HG03135 (cell line): ENCODE measurements at regions not wholly inside any gene's neighbourhood (a gene's known extent, or its start where the extent isn't known, plus 50 kb on each side); places are given as distances from the start of the nearest gene placed in this dataset.

Source experiments
- ATAC-seq: cut with Tn5 transposase; IDR thresholded peaks from one replicate; pipeline ENCODE4 v1.9.1; 2021; ENCODE audit warnings: mild to moderate bottlenecking, moderate library complexity; ENCODE audit not compliant: unreplicated experiment

- ATAC-seq, result no peak
Measured at GRCh38 chr11:10932976-10933375, 75.1 kb upstream of the ZBED5 start.

DNA sequence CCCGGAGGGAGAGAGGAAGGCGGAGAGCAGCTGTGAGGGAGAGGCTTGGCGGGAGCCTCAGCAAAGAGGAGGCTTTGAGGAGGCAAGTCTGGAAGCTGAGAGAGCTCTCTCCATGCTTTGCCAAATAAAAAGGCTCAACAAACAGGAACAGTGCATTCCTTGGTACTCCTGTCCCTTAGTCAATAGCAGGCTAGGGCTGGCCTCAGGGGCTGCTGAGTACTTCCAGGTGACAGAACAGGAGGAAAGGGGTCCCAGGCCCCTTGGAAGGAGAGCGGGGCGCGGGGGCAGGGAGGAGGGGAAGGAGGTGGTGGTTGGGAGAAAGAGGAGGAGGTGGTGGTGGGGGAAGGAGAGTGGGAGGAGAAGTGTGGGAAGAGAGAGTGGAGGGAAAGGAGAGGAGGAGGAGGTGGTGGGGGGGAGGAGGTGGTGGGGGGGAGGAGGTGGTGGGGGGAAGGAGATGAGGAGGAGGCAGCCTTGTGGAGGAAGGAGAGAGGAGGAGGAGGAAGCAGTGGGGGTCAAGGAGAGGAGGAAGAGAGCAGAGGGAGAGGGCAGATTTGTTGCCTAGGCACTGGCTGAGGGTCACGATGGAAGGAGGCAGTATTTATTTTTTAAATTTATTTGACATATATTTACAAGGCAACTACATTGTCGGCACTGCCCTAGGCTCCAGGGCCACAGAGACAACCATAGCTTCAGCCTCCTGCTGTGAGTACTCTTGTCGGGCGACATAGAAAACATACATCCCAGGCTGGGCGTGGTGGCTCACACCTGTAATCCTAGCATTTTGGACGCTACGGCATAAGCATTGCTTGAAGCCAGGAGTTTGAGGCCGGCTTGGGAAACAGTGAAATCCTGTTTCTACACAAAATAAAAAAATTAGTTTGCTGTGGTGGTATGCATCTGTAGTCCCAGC lies 74.2 kb upstream of the ZBED5 start:
- ATAC-seq, result no peak

DNA sequence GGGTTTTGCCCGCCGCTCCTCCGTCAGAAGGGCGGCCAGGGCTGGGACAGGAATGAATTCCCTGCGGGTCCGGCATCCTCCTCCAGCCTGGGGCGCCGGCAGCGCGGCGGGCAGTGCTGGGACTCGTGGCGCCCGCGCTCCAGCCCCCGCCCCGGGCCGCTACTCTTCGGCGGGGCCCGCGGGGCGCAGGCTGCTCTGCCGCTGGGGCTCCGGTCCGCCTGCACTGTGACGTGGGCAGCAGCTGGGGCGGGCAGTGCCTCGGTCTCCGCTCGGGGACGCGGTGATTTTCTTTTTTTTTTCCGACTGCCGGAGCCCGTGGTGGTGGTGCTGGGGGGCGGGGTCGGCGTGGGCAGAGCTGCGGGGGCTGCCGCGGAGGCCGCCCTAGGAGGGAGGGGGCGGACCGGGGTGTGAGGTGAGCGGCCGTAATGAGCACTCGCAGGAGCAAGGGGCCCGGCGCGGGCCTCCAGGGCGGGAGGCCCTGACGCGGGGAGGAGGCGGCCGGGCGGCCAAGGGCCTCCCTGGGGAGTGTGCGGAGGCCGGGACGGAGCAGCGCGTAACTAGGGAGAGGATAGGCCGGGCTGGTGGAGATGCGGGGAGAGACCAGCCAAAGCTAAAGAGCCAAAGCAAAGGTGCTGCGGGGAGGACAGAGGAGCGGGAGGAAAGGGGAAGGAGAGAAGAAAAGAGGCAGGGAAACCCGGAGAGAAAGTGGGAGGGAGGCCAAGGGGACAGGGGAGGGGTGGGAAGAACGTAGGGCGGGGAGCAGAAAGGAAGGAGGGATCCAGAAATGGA lies 73.3 kb upstream of the ZBED5 start:
- no peak for ATAC-seq

DNA sequence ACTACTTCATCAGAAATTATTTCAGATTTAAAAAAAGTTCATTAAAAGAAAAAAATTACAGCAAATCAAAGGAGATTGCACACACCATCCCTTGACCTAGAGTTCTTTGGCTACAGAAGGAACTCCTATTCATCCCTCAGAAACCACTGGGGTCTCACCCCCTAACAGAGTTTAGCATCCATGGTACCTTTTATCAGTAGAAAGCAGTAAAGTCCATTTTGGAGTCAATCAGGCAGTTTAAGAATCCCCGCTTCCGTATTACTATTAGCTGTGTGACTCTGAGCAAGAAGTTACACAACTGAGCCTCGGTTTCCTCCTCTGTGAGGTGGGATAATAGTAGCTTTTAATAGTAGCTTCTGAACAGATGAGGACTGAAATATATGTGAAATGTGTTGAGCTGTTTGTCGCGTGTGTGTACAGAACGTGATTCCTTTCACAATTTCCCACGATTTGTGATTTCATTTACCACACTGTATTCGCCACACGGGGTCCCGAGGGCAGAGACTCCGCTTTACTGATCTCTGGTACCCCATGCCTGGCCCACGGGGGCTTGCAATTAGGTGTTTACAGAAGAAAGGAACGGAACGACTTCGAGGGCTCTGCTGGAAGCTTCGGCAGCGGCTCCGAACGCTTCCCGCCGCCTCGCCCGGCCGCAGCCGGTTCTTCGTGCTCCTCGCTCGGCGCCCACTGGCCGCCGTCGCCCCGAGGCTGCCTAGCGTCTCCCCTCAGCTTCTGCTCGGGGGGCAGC lies 72.5 kb upstream of the ZBED5 start:
- ATAC-seq, result no peak

DNA sequence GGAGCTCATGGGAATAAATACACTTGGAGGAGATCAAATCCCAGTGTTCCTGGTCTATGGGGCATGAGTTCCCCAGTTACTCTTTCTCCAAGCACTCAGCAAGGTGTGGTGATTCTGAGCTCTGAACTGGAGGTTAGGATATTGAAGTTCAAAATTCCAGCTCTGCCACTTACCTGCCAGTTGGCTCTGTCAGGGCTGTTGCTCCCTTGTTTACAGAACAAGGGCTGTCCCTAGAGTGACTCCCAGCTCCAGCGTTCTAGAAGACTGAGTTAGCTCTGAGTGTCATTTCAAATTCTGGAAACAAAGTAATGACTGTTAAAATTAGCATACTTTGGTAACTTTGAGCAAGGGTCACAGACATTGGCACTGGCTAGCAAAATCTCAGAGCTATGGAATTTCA lies 69.7 kb upstream of the ZBED5 start:
- no peak for ATAC-seq

DNA sequence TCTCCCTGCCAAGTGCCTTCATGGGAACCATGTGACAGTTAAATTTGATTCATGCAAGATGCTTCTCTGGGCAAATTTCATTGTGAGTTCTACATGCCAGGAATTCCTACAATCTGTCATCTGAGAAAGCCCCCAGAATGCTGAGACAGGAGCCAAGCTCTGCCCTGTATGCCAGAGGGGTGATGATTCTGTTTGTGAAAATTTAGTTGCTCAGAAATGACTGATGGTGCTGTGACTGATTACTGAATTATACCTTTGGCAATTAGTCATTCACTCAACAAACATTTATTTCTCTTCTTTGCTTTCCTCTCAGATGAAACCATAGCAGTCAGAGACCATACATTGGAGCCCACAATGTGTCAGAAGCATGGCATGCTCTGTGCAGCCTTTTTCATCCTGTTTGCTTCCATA lies 69.0 kb upstream of the ZBED5 start:
- ATAC-seq, result no peak

DNA sequence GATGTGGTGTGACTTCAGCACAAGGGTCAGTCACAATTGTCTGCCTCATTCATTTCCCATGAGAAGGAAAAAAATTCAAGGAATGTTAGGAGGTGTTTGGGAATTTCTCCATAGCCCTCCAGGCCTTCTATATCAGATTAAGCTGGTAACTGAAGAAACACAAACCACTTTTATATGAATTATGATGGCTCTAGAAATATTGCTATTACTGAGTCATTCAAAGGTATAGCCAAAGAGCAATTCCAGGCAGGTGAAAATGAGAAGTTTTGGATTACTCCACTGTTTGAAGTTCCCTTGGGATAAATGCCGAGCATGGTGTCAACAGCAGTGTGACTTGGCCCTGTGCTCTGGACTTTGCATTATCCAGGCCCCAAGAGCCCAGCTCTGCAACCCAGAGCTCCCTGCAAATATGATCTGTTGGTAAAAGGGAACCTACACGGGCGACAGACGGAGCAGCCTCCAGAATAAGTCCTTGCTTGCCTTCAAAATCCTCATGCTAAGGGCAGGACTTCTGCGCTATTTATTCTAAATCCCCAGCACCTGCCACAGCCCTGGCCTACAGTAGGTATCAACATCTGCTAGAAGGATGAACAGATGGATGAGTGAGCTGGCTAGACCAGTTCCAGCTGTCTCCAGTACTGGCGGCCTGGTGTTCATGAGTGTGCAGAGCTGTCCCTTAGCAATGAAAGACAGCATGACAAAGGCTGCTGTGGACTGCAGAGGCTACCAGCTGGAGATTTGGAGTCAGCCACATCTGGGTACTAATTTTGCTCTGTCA lies 67.5 kb upstream of the ZBED5 start:
- ATAC-seq, result no peak

DNA sequence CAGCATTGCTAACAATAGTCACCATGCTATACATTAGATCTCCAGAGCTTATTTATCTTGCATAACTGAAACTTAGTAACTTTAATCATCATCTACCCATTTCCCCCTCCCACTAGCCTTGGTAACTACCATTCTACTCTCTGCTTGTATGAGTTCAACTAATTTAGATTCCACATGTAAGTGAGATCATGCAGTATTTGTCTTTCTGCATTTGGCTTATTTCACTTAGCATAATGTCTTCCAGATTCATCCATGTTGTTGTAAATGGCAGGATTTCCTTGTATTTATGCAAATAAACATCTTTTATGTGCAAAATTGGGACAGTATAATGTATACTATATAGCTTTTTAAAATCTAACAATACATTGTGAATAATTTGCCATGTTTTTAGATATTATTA lies 66.0 kb upstream of the ZBED5 start:
- ATAC-seq, result no peak

DNA sequence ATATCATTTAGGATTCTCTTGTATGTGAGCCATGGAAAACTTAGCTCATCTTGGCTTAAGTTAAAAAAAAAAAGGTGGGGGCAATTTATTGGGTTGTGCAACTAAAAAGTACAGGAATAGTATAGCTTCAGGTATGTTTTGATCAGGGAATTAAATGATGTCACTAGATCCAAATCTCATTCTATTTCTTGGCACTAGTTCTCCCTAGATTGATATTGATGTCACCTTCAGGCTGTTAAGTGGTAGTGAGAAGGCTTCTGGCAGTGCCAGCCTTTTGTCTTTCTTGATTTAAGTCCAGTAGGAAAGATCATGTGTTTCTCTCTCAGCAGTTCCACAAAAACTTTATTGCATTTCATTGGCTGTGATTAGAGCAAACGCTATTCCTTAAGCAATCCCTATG lies 65.0 kb upstream of the ZBED5 start:
- no peak for ATAC-seq

DNA sequence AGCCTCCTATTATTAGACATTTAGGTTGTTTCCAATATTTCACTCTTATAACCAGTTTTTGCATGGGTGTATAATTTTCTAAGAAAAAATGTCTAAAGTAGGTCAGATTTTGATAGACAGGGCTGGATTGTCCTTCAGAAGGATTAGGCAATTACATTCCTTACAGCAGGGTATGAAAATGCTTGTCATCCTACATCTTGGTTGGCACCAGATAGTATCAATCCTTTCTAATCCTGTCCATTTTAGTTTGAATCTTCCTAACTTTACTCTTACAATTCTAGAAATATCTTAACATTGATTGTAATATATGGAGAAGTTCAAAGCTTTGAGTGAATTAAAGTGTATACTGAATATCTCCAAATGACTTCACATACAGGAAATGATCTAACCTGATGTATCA lies 63.0 kb upstream of the ZBED5 start:
- no peak for ATAC-seq

GRCh38 chr11:10920205-10920604 lies 62.4 kb upstream of the ZBED5 start:
- ATAC-seq, result no peak

DNA sequence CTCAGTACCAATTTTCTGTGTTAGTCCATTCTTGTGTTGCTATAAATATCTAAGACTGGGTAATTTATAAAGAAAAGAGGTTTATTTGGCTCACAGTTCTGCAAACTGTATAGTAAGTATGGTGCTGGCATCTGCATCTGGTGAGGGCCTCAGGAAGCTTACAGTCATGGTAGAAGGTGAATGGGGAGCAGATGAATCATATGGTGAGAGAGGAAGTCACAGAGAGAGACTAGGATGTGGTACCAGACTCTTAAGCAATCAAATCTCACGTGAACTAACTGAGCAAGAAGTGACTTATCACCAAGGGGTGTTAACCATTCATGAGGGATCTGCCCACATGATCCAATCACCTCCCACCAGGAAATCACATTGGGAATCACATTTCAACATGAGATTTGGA lies 60.8 kb upstream of the ZBED5 start:
- no peak for ATAC-seq

DNA sequence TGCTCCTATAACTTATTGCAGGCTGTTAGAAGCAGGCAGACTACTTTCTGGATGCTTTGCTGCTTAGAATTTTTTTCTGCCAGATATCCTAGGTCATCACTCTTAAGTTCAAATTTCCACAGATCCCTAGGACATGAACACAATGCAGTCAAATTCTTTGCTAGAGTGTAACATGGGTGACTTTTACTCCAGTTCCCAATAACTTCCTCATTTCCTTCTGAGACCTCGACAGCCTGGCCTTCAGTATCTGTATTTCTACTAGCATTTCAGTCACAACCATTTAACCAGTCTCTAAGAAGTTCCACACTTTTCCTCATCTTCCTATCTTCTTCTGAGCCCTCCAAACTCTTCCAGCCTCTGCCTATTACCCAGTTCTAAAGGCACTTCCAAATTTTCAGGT lies 60.4 kb upstream of the ZBED5 start:
- no peak for ATAC-seq

- ATAC-seq, result no peak
Measured at GRCh38 chr11:10917802-10918201, 59.9 kb upstream of the ZBED5 start.

DNA sequence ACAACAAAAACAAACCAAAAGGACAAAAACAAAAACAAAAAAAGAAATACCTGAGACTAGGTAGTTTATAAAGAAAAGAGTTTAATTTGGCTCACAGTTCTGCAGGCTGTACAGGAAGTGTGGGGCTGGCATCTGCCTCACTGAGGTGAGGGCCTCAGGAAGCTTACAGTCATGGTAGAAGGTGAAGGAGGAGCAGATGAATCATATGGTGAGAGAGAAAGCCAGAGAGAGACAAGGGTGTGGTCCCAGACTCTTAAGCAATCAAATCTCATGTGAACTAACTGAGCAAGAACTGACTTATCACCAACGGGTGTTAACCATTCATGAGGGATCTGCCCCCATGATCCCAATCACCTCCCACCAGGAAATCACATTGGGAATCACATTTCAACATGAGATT lies 58.8 kb upstream of the ZBED5 start:
- ATAC-seq, result no peak

GRCh38 chr11:10914050-10914449 lies 56.2 kb upstream of the ZBED5 start:
- ATAC-seq, result no peak

- no peak for ATAC-seq
Measured at GRCh38 chr11:10913075-10913474, 55.2 kb upstream of the ZBED5 start.

- ATAC-seq, result no peak
Measured at GRCh38 chr11:10911907-10912306, 54.1 kb upstream of the ZBED5 start.

DNA sequence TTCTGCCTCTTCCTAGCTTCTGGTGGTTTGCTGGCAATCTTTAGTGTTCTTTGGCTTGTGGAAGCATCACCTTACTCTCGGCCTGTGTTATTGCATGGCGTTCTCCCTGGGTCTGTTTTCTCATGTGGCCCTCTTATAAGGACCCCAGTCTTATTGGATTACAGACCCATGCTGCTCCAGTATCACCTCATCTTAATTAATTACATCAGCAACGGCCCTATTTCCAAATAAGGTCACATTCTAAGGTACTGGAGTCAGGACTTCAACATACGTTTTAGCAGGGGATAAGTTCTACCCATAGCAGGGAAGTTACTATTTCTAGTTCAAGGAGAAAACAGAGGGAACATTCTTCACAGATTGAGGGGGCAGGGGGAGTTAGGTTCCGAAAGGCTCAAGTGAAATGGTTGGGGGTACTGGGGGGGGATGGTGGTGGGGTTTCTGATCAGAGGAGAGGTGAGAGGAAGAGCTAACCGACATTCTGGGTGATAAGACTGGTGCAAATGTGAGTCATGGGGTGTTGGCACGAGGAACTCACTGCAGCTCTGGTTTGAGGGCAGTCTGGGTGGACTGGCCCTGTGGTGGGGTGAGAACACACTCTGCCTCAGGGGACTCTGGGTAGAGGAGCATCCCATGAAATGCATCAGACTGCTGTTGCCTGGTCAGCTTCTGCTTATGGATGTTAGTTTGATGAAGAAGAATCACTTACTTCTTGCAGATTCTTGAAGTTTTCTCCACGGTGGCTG lies 51.5 kb upstream of the ZBED5 start:
- ATAC-seq, result no peak
